HT1080 (cell line): ENCODE measurements at regions not wholly inside any gene's neighbourhood (a gene's known extent, or its start where the extent isn't known, plus 50 kb on each side); places are given as distances from the start of the nearest gene placed in this dataset.
"Not testable (repeated sequence)": the region's sequence is repeated elsewhere in the genome, so short reads cannot be mapped to it uniquely, and the experiment has no call there.

Source experiments
- DNase-seq: peaks from one replicate; pipeline ENCODE4 v3.0.0-alpha.2; 2015; ENCODE audit warnings: low read depth

DNA sequence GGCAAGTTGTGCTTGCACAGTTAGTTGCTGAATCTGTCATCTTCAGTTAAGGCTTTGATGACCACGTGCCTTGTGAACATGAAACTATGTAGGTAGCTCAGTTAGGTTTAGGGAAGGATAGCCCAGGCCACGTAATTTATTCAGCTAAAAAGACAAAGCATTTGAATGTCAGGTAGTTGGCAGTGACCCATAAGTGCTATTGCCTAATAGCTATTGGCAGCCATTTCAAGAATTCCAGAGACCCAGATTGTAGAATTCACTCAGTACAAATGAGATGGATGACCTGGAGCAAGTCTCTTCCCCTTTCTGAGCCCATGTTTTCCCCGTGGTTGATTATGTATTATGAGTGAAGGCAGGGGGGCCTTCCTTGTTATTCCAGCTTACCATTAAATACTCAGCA, 265.3 kb upstream of the ANO5 start:
- DNase-seq: no peak

DNA sequence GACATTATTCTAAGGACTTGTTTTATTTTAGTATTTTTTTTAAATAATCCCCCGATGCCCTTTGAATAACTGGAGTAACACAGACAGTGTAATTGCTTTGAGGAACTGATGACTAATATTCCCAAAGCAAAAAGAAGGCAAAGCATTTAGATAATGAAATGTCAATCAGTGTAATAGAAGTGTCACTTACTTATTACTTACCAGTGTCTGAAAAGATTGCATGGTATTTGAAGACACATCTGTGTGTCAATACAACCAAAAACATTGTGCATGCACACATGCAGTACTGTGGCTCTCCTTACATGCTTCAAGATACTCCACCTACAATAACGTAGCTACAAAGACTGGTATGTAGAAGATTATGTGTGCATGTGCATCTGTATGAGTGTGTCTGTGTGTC, 264.0 kb upstream of the ANO5 start:
- no peak for DNase-seq

DNA sequence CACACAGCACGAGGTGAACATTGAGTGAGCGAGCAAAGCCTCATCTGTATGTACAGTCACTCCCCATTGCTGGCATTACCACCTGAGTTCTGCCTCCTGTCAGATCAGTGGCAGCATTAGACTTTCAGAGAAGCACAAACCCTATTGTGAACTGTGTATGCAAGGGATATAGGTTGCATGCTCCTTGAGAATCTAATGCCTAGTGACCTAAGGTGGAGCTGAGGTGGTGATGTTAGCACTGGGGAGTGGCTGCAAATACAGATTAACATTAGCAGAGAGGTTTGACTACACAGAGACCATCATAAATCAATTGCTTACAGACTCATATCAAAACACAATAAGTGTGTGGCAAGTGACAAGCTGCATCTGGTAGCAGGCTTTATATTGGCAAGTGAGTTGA, 262.5 kb upstream of the ANO5 start:
- DNase-seq: no peak

DNA sequence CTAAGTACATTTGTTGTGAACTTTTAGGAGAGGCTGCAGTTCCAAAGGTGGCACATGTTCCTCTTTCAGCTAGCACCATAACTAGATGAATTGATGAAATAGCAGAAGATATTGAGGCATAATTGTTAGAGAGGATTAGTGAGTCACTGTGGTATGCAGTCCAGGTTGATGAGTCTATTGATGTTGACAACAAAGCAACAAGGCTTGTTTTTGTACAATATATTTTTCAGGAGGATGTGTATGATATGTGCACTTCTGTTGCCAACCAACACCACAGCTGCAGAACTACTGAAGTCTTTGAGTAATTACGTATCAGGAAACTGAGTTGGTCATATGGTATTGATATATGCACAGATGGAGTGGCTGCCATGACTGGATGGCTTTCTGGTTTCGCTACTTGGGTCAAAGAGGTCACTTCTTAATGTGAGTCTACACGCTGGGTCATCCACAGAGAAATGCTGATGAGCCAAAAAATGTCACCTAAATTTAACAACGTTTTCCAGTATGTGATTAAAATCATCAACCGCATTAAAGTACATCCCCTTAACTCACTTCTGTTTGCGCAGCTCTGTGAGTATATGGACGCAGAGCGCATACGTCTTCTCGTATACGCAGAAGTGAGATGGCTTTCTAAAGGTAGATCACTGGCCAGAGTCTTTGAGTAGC, 261.3 kb upstream of the ANO5 start:
- peak; percentile 63 for DNase-seq

DNA sequence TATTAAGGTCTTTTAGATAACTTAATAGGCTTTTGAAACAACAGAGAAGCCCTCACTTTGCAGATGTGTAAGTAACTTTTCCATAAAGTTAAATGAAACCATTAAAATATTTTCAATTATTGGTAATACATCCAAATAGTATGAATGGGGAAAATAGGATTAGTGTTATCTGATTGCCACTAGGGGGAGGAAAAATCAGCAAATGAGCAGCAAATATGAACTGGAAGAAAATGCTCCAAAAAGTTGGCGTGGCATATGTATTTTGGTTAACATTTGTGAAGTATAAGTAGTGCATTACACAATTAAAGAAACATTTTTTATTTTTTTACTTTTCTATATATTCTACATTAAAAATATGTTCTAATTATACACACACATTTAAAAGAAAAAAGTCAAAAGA, 259.8 kb upstream of the ANO5 start:
- DNase-seq: no peak

DNA sequence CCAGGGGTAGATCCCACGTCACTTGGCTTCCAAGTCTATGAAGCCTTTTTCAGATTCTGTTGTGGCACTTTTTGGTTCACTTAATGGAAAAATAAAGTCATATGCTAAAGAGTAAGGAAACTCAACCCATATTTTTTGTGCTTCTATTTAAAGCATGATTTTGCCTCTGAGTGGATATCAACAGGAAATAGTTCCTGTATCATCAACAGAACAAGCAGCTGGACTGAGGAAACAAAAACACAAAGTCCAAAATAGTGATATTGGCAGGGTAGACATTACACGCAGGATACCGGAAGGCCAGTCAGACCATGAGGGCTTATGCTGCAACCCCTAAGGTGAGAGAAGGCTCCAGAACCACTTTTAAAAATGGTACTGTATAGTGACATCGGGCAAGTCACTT, 248.3 kb upstream of the ANO5 start:
- DNase-seq: no peak

DNA sequence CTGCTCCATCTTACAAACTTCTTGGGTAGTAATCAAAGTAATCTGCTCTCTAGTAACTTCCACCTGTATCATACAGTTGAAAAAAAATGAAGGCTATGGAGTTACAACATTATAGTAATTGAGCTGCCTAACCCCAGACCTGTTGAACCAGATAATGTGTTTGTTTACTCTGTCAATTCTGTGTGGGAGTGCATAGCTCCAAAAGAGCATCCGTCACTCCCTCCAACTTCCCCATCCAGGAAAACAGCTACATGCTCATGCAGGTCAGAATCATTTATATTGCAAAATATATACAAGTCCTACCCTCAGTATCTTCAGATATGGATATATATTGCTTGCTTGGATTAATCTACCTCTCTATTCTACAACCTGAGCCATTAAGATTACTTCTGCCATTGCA, 244.0 kb upstream of the ANO5 start:
- DNase-seq: no peak

DNA sequence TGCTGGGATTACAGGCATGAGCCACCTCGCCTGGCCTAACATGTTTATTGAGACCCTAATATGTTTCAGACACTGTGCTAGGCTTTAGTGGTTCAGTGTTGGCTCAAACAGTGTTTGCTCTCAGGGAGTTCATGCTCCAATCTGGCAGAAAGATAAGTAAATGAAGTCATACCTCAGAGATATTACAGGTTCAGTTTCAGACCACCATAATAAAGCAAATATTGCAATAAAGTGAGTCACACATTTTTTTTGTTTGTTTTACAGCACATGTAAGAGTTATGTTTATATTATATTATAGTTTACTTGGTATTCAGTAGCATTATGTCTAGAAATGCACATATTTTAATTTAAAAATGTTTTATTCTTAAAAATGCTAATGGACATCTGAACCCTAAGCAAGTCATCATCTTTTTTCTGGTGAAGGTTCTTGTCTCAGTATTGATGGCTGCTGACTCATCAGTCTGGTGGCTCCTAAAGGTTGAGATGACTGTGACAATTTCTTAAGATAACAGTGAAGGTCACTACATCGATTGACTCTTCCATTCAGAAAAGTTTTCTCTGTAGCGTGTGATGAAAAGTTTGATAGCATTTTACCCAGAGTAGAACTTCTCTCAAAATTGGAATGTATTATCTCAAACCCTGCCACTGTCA, 243.0 kb upstream of the ANO5 start:
- peak; percentile 16 for DNase-seq

DNA sequence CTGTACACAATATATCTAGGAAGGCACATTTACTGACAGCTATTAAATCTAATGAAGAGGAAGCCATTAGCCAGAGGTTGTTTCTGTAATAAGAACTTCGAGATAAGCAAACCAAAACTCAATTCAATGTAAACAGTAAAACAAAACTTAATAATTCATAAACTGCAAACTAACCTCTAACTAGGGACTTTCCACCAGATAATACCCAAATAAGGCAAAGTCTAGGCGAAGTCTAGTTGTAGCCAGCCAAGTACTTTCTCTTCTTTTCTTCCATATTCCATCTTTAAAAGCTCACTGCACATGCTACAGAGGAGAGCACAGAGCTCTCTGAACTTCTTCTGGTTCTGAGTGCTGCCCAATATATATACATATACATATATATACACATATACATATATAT, 229.9 kb upstream of the ANO5 start:
- DNase-seq: no peak

DNA sequence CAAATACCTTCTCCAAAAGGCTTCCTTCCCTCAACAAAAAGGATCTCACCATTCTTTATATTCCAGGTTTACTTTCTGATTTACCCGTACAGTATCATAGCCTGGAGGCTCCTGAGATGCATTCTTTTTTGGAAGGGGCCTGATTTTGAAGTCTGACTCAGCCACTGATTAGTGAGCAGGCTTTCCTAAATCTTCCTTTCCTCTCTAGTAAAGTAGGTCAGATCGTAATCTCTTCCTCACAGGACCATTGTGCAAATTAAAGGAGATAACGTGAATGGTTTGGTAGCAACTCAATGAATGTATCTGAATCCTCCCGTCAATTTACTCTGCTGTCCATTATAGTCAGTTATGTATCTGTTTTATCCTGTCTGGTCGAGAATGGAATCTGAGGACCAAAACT, 227.7 kb upstream of the ANO5 start:
- no peak for DNase-seq

DNA sequence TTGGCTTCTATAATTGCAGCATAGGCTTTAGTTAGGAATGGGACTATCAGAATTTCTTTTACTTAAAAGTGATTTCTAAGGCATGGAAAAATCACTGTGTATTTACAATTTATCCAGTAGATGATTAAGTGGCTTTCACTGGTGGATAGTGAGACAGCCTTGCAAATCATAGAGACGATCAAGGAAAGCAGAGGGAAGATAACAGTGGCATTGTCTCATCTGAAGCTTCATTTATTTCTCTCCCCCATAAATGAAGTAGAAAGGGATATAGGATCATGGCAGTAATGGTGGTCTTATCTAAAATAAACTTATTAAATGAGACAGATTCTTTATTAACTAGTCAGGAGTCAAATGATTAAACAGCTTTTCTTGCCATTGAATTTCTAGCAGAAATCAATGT, 224.2 kb upstream of the ANO5 start:
- DNase-seq: no peak

DNA sequence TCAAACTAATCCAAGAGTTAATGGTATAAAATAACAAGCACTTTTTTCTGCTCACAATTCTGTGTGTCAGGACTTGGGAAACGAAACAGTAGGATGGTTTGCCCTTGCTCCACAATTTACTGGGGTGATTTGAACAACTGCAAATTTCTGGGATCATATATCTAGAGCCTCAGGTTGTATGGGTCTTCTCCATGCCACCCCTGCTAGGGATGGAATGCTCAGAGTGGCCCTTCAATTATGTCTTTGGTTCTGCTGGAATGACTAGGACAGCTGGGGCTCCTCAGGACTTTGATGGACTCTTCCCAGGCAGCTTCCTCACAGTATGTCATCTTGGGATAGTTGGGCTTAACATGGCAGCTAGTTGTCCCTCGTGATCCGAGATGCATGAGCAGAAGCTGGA, 223.0 kb upstream of the ANO5 start:
- no peak for DNase-seq

DNA sequence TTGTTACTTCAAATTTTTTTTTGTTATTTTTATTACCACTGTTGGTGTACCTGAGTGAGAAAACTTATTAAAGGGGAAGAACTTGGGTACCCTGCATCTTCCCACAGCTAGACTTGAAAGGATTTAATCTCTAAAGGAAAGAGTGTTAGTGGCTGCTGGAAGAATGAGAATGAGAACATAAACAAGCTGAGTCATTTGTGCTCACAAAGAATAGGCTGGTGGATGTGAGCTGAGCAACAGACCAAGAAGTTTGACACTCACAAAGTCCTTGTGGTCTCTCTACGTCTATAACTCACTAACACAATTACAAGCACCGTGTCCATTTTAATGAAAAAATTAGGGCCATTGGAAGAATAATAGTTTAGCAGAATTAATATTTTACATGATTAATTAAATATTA, 217.6 kb upstream of the ANO5 start:
- peak; percentile 26 for DNase-seq

DNA sequence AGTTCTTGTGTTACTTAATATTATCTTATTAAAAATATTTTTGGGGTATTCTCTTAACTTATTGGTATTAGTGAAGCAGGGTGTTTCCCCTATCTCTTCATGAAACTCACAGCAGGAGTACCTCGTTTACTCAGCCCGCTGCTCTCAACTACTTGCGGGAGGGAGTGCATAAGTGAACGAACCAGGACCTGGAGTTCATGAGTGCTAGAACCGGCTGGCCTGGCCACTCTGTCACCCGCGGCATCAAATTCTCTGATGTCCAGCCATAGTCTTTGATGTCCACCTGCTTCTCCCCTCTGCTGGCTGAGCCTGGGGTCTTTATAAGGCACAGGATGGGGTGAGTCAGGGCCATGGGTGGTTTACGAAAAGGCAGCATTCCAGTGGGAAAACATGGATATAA, 216.7 kb upstream of the ANO5 start:
- DNase-seq: no peak

DNA sequence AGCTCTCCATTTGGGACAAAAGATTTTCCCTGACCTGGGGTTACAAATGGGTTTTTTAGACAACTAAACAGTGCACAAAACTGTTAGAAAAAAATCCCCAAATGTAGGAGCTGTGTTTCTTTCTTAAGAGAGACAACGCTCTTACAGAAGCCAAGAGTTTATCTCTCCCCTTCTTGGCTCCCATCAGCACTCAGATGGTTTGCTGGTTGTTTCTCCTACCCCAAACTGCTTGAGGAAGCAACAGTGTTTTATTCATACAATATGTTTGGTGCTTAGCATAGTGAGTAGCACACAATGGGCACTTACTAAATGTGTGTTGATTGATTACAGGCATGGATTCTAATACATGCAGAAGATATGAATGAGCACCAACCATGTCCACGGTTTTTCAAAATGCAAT, 209.5 kb upstream of the ANO5 start:
- DNase-seq: no peak

DNA sequence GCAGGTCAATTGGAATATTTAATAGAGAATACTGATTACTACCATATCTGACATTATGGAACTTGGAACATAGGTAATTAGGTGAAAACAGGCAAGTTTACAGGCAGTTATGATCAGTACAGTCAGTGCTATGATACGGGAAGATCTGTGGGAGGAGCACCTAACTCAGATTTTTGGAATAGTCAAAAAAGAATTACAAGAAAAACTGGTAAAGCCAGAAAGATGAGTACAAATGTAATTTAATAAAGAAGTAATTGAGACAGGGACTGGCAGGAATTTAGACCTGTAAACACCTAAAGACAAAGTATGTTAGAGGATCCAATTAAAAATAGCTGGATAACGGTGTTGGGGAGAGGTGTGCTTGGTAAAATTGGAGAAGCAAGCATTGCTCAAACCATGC, 206.5 kb upstream of the ANO5 start:
- no peak for DNase-seq

DNA sequence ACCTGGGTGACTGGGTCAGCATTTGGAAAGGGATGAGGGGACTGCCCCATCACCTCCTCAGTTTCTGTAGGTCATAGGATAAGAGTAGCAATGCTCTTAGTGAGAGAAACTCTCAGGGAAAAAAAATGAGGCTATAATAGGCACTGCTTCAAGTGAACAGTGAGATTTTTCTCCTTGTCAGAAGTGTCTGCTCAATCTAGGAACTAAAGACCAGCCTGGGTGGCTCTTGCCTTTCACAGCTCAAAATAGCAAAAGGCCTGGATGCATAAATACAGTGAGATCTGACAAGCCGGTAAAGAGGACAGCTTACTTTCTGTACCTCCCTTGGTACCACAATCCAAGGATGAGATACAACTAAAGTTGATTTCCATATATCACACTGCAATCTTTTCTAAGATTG, 205.6 kb upstream of the ANO5 start:
- no peak for DNase-seq

DNA sequence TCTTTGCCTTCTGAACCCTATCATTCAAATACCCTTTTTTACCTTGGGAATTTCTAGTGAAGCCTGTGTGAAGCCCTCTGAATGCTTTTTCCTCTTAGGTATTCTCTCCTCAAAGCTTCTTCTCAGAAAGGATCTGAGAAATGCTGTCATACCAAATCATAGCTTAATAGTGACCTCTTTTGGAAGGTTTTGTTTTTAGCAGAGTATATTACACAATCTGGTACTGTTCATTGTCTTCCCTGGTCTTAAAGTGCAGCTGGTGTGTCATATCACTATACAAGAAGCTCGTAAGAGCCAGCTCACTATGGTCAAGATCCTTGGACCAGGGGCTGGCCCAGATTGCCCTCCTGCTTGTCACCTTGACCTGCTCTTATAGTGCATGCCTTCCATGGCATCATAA, 204.4 kb upstream of the ANO5 start:
- peak; percentile 65 for DNase-seq

DNA sequence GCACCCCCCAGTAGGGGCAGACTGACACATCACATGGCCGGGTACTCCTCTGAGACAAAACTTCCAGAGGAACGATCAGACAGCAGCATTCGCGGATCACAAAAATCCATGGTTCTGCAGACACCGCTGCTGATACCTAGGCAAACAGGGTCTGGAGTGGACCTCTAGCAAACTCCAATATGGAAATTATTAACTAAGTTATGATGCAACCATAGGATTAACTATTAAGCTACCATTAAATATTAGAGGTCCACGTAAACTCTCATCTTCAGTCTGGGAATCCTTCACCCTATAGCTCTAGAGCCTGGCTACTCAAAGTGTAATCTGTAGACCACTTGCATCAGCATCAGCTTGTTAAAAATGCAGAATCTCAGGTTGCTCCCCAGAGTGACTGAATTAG, 191.1 kb upstream of the ANO5 start:
- not testable (repeated sequence) for DNase-seq

DNA sequence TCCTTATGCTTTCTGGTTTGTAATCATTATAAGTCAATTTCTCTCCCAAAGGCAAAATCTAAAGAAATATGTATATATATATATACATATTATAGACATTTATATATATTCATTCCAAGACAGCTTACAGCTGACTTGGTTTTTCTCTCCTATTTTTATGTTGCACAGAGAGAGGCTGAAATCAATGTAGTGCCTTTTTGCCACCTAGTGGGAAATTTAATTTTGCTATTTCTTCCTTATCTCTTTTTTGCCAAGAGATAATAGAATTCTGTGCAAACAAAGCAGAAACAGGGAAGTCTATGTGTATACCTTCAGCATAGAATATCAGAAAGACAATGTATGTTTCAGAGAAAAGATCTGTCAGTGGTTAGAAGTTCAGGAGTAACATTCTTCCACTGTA, 186.0 kb upstream of the ANO5 start:
- DNase-seq: no peak

DNA sequence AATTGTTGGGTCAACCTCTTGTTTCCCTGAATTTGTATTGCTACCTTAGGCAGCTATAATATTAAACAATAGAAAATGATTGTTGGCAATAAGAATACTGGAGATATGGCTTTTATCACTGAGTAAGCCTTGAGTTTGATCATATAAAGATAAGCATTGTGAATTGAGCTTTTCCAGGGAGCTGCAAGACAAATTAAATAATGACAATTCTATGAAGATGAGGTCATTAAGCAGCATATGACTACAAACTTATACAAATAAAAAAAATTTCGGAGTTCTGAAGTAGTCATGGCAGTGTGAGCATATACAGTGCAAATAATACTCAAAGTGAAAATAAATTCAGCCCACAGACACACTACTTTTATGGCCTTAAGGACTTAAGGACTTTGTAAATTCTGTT, 161.1 kb upstream of the ANO5 start:
- DNase-seq: no peak

DNA sequence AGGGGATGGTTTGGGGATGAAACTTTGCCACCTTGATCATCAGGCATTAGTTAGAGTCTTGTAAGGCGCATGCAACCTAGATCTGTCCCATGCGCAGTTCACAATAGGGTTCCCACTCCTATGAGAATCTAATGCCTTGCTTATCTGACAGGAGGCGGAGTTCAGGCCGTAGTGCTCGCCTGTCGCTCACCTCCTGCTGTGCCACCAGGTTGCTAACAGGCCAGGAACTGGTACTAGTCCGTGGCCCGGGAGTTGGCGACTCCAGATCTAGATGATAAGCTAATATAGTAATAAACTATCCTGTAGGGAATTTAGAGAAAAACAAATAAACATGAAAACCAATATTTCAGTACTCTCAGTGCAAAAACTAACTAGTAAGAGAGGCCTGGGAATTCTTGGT, 155.4 kb upstream of the ANO5 start:
- DNase-seq: no peak

DNA sequence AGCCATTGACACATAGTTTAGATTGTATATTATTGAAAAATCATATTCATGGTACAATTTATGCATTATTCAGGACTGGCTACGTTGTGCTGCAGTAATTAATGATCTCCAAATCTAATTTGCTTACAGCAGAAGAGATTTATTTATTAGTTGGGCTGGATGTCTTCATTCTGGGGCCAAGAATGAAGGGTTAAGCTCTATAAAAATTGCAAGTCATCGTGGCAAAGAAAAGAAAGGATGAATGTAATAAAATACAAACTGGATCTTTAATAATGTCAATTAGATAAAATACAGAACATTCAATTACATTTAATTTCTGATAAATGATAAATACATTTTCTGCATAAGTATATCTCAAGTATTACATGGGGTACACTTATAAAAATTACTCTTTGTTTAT, 151.8 kb upstream of the ANO5 start:
- no peak for DNase-seq

DNA sequence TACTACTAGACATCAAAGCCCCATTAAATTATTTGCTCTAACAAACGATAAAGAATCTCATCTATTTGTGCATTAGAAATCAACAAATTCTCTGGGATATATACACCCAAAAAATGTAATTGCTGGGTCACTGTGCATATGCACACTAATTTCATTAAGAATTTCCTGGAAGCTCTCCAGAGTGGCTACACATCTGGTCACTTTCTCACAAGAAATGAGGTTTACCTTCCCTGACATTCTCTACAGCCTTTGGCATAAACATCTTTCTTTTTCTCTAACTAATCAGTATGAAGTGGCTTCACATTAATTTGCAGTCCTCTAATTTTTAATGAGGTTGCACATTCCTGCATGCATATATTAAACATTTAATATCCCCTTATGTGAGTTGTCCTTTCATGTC, 150.8 kb upstream of the ANO5 start:
- no peak for DNase-seq
